SKM-1 treated with dmso at 0.1 percent for 144 hours (cell line): ENCODE measurements at regions not wholly inside any gene's neighbourhood (a gene's known extent, or its start where the extent isn't known, plus 50 kb on each side); places are given as distances from the start of the nearest gene placed in this dataset.
"Not testable (repeated sequence)": the region's sequence is repeated elsewhere in the genome, so short reads cannot be mapped to it uniquely, and the experiment has no call there.

ENCODE experiments used
- DNase-seq: peaks from one replicate; lab custom pipeline; 2025; ENCODE audit not compliant: unreplicated experiment; lab: John Stamatoyannopoulos, UW

DNA sequence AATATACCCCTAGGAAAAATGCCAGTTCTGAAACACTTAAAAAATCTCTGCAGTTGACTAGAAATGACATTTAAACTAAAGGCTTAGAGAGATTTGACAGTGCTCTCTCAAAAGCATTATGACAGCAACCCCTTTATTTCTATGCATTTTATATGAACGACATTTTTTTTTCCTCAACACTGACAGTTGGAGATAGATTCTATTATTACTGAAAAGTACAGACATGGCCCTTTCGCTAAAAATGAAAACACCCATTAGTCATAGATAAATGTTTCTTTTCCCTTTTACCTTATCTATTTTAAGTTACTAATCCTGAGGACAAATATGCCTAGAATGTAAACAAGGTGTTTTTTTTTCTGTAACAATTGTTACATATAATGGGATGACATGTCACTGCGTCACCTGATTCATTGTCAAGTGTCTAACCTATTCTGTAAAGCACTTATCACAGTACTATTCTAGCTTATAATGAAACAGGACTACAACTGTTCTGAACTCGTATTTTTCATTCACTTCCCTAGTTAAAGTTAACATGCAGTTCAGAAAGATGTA, 1169.6 kb upstream of the CRIM1 start:
- no peak for DNase-seq

DNA sequence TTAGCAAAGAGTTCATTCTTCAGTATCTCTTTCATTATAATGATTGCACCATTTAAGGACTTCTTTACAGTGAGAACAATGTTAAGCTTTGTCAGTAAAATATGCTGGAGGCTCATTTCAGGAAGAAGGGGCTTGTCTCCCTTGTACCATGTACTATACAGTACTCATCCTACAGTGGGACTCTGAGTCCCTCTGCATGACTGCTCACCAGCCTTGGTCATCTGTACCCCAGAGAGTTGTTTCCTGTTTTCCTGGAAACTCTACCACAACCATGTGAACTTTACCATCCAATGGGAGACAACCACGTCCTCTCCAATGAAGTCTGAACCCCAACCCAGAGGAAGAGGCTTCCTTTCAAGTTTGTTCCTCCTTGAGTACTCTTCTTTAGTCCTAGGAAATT, 1171.1 kb upstream of the CRIM1 start:
- no peak for DNase-seq

DNA sequence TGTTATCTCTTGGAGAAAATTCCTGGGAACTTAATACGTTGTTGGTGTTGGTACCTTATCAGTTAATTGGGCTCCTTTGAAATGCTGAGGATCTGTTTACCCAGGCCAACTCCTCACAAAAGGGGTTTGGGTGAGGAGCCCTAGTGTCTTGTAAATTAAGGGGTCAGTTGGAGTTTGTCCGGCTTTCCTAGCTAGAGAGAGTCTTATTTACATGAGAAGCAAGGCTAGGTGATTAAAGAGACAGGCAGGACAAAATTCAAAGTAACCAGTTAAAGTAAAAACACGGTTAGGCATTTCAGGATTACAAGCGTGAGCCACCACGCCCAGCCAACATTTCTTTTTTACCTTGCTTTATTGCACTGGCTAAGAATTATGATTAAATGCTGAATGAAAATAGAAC, 1178.9 kb upstream of the CRIM1 start:
- DNase-seq, result not testable (repeated sequence)

DNA sequence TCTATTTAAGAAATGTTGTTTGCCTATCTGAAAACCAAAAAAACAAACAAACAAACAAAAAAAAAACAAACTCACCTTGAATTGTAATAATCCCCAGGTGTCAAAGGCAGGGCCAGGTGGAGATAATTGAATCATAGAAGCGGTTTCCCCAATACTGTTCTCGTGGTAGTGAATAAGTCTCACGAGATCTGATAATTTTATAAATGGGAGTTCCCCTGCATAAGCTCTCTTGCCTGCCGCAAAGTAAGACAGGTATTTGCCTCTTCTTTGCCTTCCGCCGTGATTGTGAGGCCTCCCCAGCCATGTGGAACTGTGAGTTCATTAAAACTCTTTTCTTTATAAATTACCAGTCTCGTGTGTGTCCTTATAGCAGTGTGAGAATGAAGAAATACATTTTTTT, 1180.7 kb upstream of the CRIM1 start:
- no peak for DNase-seq

DNA sequence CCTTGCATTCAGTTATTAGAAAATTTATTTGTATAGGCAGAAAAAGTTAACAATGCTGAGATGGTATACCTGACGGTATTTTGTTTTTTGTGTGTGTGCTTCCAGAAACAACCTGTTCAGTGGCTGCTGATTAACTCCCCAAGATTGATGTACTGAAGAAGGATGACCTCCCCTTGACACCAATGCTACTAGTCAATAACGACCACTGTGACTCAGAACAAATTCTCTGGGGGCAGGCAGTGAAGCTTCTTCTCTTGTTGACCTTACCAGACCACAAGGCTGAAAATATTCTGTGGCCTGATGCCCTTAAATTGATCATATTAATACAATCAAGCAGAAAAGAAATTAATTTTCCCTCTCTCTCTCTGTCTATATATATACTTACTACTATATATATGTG, 1182.9 kb upstream of the CRIM1 start:
- DNase-seq, result no peak

DNA sequence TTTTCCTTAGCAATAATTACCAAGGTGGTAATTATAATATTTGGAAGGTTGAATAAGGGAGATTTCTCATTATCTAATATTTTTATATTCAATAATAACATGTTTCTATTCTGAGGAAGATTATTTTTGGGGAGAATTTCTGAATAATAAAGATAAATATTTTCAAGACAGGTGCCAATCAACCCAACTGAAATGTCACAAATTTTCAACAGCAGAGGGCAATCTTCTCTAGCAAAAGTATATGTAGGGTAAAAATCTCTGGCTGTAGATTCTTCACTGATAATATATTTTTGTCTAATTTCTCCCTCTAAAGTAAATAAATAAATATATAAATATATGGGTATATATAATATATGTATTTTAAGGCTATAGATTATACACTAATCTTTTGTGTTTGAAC, 1187.2 kb upstream of the CRIM1 start:
- DNase-seq, result no peak

DNA sequence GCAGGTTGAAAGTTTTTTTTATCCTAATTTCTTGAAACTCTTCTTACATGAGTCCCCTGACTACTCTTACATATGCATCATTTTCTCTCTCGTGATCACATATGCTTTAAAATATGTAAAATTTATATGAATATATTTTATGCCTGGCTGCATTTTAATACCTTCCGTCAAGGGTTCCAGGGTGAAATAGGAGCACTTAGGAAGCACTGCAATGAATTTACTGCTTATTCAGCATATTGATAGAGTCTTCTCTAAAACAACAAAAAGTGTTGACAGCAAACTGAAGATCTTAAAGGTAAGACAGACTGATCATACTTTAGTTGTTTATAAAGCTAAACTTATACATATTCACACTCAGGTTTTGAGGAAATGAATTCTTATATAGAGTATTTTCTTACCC, 1191.6 kb upstream of the CRIM1 start:
- no peak for DNase-seq

DNA sequence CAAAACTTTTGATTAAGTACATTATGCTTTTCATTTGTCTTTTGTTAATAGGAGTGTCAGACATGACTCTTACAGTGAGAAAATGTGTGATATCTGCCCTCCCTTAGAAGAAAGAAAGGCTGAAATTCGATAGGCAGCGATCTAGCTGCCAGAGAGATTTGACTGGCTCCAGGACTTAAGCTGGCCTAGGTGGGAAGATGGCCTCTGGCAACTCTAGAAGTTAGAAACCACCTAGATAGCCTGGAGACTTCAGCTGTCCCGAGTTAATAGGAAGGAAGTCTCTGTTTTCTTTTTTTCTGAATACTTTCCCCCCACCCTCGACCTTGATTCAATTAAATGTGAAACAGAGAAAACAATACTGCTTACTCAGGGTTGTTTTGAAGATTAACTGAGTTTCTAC, 1194.7 kb upstream of the CRIM1 start:
- no peak for DNase-seq

DNA sequence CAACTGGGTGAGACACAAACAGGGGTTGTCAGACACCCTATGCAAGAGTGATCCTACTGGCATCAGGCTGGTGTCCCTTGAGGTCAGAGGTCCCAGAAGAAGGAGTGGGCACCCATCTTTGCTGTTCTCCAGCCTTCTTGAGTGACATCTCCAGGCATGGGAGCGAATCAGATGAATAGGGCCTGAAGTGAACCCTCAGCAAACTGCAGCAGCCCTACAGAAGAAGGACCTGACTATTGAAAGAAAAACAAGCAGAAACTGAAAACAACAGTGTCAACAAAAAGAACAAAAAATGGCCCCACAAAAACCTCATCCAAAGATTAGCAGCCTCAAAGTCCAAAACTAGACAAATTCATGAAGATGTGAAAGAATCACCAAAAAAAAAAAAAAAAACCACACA, 1229.7 kb upstream of the CRIM1 start:
- DNase-seq, result no peak

DNA sequence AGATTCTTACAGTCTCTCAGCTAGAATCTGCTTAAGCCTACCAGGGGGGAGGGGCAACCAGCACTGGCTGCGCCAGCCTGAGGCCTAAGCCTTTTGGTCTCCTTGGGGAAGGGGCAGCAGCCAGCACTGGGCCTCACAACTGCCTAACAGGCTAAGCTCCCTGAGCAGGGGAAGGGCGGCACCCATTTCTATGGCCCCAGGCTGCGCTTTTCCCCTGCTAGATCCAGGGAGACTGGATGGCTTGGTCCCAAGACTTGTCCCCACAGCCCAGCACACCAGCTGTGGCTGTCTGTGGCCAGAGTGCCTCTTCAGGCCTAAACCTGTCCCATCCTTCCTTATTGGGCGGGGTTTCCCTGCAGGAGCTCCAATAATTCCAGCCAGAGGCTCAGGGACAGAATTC, 1230.3 kb upstream of the CRIM1 start:
- no peak for DNase-seq

DNA sequence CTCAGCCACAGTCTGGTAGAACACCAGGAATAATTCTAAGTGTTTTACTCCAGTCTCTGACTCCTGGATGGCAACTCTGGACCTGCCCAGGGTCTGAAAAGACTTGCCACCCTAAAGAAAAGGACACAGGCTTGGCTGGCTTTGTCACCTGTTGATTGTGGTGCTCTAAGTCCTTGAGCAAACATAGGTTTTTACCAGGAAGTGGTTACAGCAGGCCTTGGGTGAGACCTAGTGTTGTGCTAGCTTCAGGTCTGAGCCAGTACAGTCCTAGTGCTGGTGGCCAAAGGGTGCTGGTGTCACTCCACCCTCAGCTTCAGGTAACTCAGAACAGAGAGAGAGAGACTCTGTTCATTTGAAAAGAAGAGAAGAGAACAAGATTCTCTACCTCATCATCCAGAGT, 1239.4 kb upstream of the CRIM1 start:
- DNase-seq, result no peak

DNA sequence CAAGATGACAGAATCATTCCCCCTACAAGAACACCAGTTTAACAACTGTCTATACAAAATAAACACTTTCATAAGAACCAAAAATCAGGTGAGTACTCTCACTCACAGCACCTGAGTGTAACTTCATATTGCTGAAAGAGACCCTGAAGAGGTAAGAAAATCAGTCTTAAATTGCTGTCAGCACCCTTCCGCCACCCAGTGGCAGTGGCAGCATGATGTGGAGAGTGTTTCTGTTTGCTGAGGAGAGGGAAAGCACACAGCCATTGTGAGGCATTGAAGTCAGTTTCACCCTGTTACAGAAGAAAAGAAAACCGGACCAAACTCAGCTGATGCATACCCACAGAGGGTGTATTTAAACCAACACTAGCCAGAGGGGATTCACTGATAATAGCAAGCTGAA, 1240.8 kb upstream of the CRIM1 start:
- DNase-seq, result no peak

DNA sequence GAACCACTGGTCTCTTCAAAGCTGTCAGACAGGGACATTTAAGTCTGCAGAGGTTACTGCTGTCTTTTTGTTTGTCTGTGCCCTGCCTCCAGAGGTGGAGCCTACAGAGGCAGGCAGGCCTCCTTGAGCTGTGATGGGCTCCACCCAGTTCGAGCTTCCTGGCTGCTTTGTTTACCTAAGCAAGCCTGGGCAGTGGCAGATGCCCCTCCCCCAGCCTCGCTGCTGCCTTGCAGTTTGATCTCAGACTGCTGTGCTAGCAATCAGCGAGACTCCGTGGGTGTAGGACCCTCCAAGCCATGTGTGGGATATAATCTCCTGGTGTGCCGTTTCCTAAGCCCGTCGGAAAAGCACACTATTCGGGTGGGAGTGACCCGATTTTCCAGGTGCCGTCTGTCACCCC, 1243.2 kb upstream of the CRIM1 start:
- DNase-seq, result not testable (repeated sequence)

DNA sequence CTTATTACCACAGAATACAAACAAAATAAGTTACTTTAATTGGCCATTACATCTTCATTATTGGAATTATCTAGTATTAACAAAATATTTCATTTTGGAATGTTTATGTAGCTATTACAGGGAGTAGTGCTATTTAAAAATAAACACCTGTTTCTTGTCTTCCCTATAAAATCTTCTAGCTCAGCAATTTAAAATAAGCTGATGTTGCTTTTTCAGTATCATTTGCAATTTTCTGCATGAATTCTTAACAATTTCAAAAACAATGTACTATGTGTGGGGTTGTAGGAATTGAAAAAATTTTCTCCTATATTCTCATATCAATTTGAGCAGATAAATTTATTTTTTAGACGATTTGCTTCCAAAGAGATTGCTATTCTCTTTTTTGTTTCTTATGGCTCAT, 1251.3 kb upstream of the CRIM1 start:
- no peak for DNase-seq

DNA sequence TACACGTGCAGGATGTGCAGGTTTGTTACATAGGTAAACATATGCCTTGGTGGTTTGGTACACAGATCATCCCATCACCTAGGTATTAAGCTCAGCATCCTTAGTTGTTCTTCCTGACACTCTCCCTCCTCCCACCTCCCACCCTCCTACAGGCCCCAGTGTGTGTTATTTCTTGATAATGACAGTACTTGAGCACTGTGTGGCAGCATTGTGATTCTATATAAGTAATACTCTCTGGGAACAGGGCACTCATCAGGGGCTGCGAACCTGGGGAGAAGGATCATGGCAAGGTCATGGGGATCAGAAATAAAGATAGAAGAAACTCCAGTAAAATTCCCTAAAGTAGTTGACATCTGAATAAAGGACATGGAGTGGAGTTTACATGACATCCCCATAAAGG, 1256.2 kb upstream of the CRIM1 start:
- no peak for DNase-seq

DNA sequence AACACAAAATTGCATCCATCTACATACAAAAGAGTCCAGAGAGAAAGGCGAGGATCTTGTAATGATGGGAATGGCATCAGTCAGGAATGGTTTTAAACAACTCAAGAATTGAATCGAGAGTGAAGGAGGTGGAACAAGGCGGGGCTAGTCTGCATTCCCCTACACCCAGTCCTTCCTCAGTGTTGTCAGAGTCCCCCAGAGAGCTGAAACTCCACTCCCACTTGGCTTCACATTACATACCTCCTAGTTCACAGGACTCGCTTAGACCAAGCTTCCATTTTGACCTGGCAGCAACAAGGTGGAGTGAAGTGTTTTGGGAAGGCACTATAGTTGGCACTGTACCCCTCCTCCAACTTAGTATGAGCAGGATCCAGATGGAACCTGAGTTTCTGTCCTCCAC, 1273.5 kb upstream of the CRIM1 start:
- DNase-seq, result no peak

DNA sequence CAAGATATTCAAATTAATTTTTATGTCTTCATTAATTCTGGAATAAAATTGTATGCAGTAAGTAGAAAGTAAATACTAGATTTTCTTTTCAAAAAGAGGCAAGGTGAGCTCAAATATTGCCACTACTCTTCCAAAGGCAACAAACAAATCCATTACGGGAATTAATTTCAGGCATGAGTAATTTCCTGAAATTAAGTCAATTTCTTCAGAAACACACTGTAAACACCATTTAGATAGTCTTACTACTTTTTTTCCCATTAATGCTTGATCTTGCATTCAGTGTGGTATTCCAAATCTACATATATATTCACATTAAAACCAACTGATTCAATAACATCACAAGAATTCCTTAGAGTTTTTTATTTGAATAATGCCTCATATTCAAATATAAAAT, 1274.0 kb upstream of the CRIM1 start:
- DNase-seq, result no peak

DNA sequence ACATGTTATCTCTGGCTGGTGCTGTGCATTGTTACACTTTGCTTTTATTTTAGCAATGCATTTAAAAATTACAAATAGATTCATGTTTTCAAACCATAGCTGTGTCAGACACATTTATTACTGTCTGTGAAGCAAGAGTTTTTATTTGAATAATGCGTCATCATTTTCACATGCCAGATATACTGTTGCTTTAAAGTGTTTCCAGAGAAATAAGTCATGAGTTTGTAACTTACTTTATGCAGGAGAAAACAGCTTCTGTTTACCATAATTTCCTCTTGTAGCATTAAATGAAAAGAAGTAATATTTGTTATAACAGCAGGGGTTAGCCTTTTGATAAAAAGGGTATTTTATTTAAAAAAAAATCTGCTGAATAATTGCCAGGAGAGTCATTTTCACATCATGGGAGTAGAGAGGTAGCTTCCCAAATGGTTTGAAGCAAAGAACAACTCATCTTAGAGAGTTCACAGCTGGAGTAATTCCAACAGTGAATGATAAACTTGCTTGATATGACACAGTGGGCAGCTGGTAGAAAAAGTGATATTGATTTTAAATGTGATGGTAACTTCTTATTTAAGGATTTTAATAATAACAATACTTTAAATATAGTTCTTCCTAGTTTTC, 1274.5 kb upstream of the CRIM1 start:
- DNase-seq, result no peak

DNA sequence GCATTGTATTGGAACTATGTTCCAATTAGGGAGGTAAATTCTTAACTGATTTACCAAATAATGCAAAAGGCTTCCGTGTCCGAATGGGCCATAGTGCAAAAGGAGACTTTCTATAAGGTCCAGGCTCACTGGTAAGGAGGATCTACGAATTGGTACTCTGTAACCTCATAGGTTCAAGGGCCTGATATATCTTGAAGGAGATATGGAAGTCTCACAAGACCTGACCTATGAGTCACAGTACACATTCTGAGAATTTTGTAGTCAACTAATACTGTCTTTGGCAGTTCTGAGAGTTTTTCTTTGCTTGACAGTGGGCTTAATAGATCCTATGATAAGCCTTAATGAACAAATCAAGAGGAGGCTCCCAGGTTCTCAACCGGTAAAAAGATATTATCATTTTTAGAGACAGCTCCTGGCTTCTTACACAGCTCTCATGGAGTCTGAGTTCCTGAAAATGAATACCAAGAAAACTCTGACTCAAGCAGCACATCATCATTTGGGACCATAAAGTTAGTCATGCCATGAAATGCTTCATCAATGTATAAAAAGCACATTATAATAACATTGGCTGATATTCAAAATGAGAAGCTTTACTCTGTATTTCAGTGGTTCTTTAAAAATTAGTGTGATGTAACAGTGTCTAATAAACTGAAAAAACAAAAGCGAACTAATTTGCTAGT, 1275.2 kb upstream of the CRIM1 start:
- DNase-seq, result no peak

DNA sequence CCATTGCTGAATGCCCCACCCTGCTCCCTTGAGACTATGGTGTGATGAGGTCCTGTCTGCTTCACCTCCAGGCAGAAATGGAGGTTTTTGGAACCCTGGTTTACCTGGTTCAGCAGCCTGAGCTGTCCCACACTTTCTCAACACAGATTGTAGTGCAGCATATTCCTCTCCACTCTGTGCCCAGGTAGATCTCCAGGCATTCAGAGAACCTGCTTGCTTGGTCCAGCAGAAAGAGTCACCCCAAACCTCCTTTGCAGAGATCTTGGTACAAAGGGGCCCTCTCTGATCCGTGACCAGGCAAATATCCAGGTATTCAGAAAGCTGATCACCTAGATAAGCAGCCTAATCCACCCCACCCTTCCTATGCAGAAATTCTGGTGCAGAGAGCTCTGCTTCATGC, 1288.2 kb upstream of the CRIM1 start:
- no peak for DNase-seq

DNA sequence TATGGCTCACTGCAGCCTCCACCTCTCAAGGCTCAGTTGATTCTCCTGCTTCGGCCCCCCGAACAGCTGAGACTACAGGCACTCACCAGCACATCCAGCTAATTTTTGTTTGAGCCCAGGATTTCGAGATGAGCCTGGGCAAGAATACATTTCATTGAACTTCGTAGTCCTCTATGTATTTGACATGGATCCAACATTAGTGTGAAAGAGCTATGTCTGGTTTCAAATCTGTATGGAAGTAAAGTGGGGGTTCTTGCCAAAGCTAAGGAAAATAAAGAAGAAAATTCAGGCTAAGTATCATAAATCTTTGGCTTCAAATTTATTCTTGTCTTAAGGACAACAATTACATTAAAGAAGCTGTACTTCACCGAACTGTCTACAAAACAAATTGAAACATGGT, 1291.7 kb upstream of the CRIM1 start:
- no peak for DNase-seq

DNA sequence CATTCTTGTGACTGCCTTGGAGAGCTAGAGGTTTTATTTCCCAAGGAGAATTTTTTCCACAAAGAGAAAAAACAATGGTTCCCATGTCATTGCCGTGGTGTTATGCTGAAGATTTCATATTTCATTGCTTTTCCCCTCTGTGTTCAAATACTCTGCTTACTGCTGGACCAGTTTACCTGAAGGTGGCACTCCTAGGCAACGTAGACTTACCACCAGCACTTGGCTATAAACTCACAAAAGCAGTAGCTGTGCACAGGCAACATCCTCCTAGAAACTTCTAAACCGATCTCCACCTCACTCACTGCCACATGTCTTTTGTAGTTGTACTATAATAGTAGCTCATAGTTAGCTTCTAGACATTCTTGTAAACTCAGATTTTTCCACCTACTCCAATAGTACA, 1319.7 kb upstream of the CRIM1 start:
- DNase-seq, result no peak

DNA sequence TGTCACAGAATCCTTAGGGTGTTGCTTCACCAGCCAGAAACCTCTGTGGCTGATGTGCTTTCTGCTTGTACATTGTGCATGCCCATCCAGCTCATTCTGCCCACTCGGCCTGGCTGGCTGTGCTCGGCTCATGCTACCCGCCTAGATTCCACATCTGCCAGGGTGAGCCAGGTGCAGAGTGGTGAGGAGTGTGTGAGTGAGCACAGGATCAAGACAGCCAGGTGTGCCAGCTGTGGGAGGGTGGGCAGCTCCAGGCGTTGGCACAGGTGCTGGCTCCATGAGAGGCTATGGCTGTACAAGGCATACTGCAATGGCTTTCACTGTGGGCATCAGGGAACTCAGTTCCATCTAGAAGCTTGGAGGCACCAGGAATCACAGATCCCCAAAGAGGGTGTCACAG, 1321.8 kb upstream of the CRIM1 start:
- no peak for DNase-seq
